ENCODE measurements at regions not wholly inside any gene's neighbourhood (a gene's known extent, or its start where the extent isn't known, plus 50 kb on each side); places are given as distances from the start of the nearest gene placed in this dataset.

DNA sequence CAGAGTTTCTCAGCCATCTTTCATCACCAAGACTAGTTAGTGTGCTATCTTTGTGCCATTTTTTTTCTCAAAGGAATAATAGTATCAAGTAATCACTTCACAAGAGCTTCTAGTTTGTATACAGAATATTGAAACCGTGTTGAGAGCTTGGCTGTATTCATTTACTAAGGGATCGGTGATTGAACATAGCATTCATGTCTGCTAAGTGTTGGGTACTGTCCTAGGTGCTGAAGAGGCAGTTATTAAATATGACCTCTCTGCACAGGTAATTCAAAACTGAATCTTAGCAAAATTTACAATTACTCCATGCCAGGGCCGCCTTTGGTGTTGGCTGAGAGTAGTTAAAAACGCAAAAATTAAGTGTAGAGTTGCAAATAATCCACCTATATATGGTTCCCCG is 355.3 kb upstream of the RORA start:
- in situ Hi-C loops (cut with MboI) = no loop called here
- Histone ChIP-seq H3K4me3 (no peak overlapping the region), H3K79me2 (ENCODE audit: insufficient read depth) (no peaks in the 10 kb centered on the region), H3K4me1 (ENCODE audit: insufficient read depth) (no peaks in the 10 kb centered on the region), H3K4me2 (ENCODE audit: unreplicated experiment) (no peak overlapping the region), H4K20me1 (ENCODE audit: insufficient read depth) (no peaks in the 10 kb centered on the region), H3F3A (ENCODE audit: insufficient read depth) (no peaks in the 10 kb centered on the region), H3K36me3 (ENCODE audit: low read depth) (no peaks in the 10 kb centered on the region), H3K27ac (no peak overlapping the region), H3K27me3 (replicated peaks; ENCODE audit: insufficient read depth) (no peaks in the 10 kb centered on the region), H2AFZ (no peak overlapping the region), H3K9me3 (ENCODE audit: low read depth) (no peaks in the 10 kb centered on the region), H3K9me2 (ENCODE audit: insufficient read depth) (no peaks in the 10 kb centered on the region), H3K9ac (no peak overlapping the region)
- no peak for TF ChIP-seq EZH2phosphoT487 (IDR thresholded peaks at IDR 0.05; ENCODE audit: insufficient read depth, low read depth)
- peak; percentile 15 for DNase-seq
- WGBS, 2 experiments (ENCODE audit: low coverage in 1 of 2, low lambda C conversion rate in 2 of 2, missing lambda C conversion rate in 2 of 2) = 19 to 20% methylated on average over 5 of the region's 5 CpGs

DNA sequence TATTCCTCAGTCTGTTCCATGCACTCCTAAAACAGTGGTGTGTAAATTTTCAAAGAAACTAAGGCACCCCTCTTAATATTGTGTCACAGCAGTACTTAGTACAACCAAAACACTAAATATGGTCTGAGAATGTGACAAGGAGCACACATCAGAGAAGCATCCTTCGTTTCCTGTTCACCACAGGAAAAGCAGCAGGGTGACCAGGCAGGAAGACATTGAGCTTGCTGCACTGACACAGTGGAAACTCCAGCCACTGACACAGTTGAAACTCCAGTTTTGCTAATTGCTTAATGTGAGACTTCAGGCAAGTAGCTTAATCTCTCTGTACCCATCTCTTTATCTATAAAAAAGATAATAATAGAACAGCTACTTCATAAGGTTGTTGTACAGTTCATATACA is 353.0 kb upstream of the RORA start:
- Histone ChIP-seq H3K9me2 (ENCODE audit: insufficient read depth) (no peaks in the 10 kb centered on the region), H3K9ac (no peak overlapping the region), H3K27me3 (replicated peaks; ENCODE audit: insufficient read depth) (no peaks in the 10 kb centered on the region), H3K36me3 (ENCODE audit: low read depth) (no peaks in the 10 kb centered on the region), H4K20me1 (ENCODE audit: insufficient read depth) (no peaks in the 10 kb centered on the region), H3F3A (ENCODE audit: insufficient read depth) (no peaks in the 10 kb centered on the region), H2AFZ (no peak overlapping the region), H3K27ac (no peak overlapping the region), H3K4me3 (no peak overlapping the region), H3K4me1 (ENCODE audit: insufficient read depth) (no peaks in the 10 kb centered on the region), H3K79me2 (ENCODE audit: insufficient read depth) (no peaks in the 10 kb centered on the region), H3K9me3 (ENCODE audit: low read depth) (no peaks in the 10 kb centered on the region), H3K4me2 (ENCODE audit: unreplicated experiment) (no peak overlapping the region)
- no peak for DNase-seq
- WGBS, 2 experiments (ENCODE audit: low coverage in 1 of 2, low lambda C conversion rate in 2 of 2, missing lambda C conversion rate in 2 of 2) = 0 to 5% methylated on average over 1 of the region's 1 CpG
- in situ Hi-C loops (cut with MboI) = no loop called here
- TF ChIP-seq EZH2 (IDR thresholded peaks at IDR 0.05; ENCODE audit: insufficient read depth, poor library complexity, severe bottlenecking) (no peak), EZH2phosphoT487 (IDR thresholded peaks at IDR 0.05; ENCODE audit: insufficient read depth, low read depth) (no peak)

DNA sequence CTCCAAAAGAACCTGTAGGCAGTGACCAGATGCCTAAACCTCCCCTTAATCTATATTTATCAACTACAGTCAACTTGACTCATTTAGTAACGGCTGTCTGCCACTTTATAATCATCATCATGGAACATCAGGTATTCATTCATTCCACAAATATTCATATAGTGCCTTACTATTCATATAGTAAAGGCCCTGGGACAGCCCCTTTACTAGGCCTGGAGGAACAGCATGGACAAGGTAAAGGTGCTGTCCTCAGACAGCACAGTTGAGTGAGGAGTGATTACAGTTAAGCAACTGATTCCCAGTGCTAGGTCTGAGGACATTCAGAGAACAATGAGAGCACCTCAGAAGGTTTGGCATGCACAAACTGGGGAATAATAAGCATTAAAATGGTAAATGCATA is 346.5 kb upstream of the RORA start:
- H3K9me2 ChIP-seq (ENCODE audit: insufficient read depth) = no peaks in the 10 kb centered on the region
- H3K4me2 ChIP-seq (ENCODE audit: unreplicated experiment) = no peak overlapping the region
- 42 to 47% methylated on average over 1 of the region's 1 CpG for WGBS, 2 experiments (ENCODE audit: low coverage in 1 of 2, low lambda C conversion rate in 2 of 2, missing lambda C conversion rate in 2 of 2)
- H3K27me3 ChIP-seq (replicated peaks; ENCODE audit: insufficient read depth) = no peaks in the 10 kb centered on the region
- DNase-seq = no peak
- H3K27ac ChIP-seq = no peak overlapping the region
- no peaks in the 10 kb centered on the region for H3K79me2 ChIP-seq (ENCODE audit: insufficient read depth)
- H3K4me3 ChIP-seq = no peak overlapping the region
- no peak overlapping the region for H3K9ac ChIP-seq
- no peaks in the 10 kb centered on the region for H3K9me3 ChIP-seq (ENCODE audit: low read depth)
- no peaks in the 10 kb centered on the region for H3K36me3 ChIP-seq (ENCODE audit: low read depth)
- no peaks in the 10 kb centered on the region for H3K4me1 ChIP-seq (ENCODE audit: insufficient read depth)
- in situ Hi-C loops (cut with MboI) = no loop called here
- no peaks in the 10 kb centered on the region for H4K20me1 ChIP-seq (ENCODE audit: insufficient read depth)
- no peaks in the 10 kb centered on the region for H3F3A ChIP-seq (ENCODE audit: insufficient read depth)
- no peak for TF ChIP-seq EZH2phosphoT487 (IDR thresholded peaks at IDR 0.05; ENCODE audit: insufficient read depth, low read depth)
- TF ChIP-seq EZH2 (IDR thresholded peaks at IDR 0.05; ENCODE audit: insufficient read depth, poor library complexity, severe bottlenecking) = no peak
- no peak overlapping the region for H2AFZ ChIP-seq

DNA sequence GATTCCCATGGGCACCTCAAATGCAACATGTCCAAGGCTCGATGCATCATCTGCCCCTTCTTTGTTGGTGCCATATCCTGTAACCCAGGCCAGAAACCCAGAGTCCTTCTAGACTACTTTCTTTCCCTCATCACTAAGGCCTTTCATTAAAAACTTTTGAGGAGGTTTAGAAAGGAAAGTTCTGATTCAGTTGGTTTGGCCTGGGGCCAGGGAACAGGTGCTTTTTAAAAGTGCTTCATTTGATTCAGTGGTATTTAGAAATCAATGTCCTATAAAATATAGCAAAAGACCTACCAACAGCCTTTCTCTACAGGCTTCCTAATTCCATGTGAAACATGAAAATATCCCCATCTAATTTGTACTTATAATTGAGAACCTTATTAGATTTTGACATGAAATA is 341.9 kb upstream of the RORA start:
- DNase-seq = no peak
- Histone ChIP-seq H3F3A (ENCODE audit: insufficient read depth) (no peaks in the 10 kb centered on the region), H3K27me3 (replicated peaks; ENCODE audit: insufficient read depth) (no peaks in the 10 kb centered on the region), H3K9me3 (ENCODE audit: low read depth) (no peaks in the 10 kb centered on the region), H3K79me2 (ENCODE audit: insufficient read depth) (no peaks in the 10 kb centered on the region), H4K20me1 (ENCODE audit: insufficient read depth) (no peaks in the 10 kb centered on the region), H3K4me2 (ENCODE audit: unreplicated experiment) (no peak overlapping the region), H2AFZ (no peak overlapping the region), H3K4me3 (no peak overlapping the region), H3K9ac (no peak overlapping the region), H3K27ac (no peak overlapping the region), H3K9me2 (ENCODE audit: insufficient read depth) (no peaks in the 10 kb centered on the region), H3K36me3 (ENCODE audit: low read depth) (no peaks in the 10 kb centered on the region), H3K4me1 (ENCODE audit: insufficient read depth) (no peaks in the 10 kb centered on the region)
- TF ChIP-seq EZH2 (IDR thresholded peaks at IDR 0.05; ENCODE audit: insufficient read depth, poor library complexity, severe bottlenecking) (no peak), EZH2phosphoT487 (IDR thresholded peaks at IDR 0.05; ENCODE audit: insufficient read depth, low read depth) (no peak)
- 25 to 52% methylated on average over 1 of the region's 1 CpG for WGBS, 2 experiments (ENCODE audit: low coverage in 1 of 2, low lambda C conversion rate in 2 of 2, missing lambda C conversion rate in 2 of 2)
- in situ Hi-C loops (cut with MboI) = no loop called here

DNA sequence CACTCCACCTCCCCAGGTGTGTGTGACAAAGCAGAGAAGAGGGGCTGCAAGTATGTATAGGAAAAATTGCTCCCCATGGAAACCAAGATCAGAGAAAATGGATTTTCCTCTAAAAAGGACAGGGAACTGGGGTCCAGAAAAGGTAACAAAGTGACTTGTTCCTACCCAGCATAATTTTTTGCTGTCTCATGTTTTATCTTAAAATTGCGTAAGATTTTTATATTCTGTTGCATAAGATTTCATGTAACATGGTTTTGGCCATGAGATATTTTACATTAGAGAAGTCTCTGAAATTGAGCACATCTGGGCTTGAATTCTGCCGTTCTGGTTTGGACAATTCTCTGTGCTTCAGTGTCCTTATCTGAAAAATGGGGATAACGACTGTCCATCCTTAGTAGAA is 335.7 kb upstream of the RORA start:
- no peak for TF ChIP-seq EZH2 (IDR thresholded peaks at IDR 0.05; ENCODE audit: insufficient read depth, poor library complexity, severe bottlenecking)
- no peak for TF ChIP-seq EZH2phosphoT487 (IDR thresholded peaks at IDR 0.05; ENCODE audit: insufficient read depth, low read depth)
- no peaks in the 10 kb centered on the region for H3K27me3 ChIP-seq (replicated peaks; ENCODE audit: insufficient read depth)
- no peak for DNase-seq
- no peaks in the 10 kb centered on the region for H3K79me2 ChIP-seq (ENCODE audit: insufficient read depth)
- no peaks in the 10 kb centered on the region for H3K9me2 ChIP-seq (ENCODE audit: insufficient read depth)
- H4K20me1 ChIP-seq (ENCODE audit: insufficient read depth) = no peaks in the 10 kb centered on the region
- H2AFZ ChIP-seq = no peak overlapping the region
- H3K9ac ChIP-seq = no peak overlapping the region
- H3K4me2 ChIP-seq (ENCODE audit: unreplicated experiment) = no peak overlapping the region
- H3K4me3 ChIP-seq = no peak overlapping the region
- H3F3A ChIP-seq (ENCODE audit: insufficient read depth) = no peaks in the 10 kb centered on the region
- no peaks in the 10 kb centered on the region for H3K4me1 ChIP-seq (ENCODE audit: insufficient read depth)
- H3K27ac ChIP-seq = no peak overlapping the region
- in situ Hi-C loops (cut with MboI) = no loop called here
- no peaks in the 10 kb centered on the region for H3K36me3 ChIP-seq (ENCODE audit: low read depth)
- 30 to 34% methylated on average over 3 of the region's 3 CpGs for WGBS, 2 experiments (ENCODE audit: low coverage in 1 of 2, low lambda C conversion rate in 2 of 2, missing lambda C conversion rate in 2 of 2)
- no peaks in the 10 kb centered on the region for H3K9me3 ChIP-seq (ENCODE audit: low read depth)
